Trophoblast cell (in vitro differentiated cells and primary cell): ENCODE measurements at regions not wholly inside any gene's neighbourhood (a gene's known extent, or its start where the extent isn't known, plus 50 kb on each side); places are given as distances from the start of the nearest gene placed in this dataset.

Source experiments
- DNase-seq, 2 donors: peaks; one replicate each; pipeline ENCODE4 v3.0.0-alpha.2; 2016
- H2AFZ ChIP-seq: 2 replicates; pipeline ENCODE4 v1.6.1; 2013; ENCODE audit warnings: low read length, moderate library complexity, mild to moderate bottlenecking; ENCODE audit not compliant: insufficient read depth, poor library complexity
- H2AK5ac ChIP-seq: 2 replicates; pipeline ENCODE4 v1.6.1; 2013; ENCODE audit warnings: mild to moderate bottlenecking, low read length
- H2BK120ac ChIP-seq: 2 replicates; pipeline ENCODE4 v1.6.1; 2013; ENCODE audit warnings: low read length, mild to moderate bottlenecking, moderate library complexity; ENCODE audit not compliant: insufficient read depth, poor library complexity
- H2BK12ac ChIP-seq: 2 replicates; pipeline ENCODE4 v1.6.1; 2013; ENCODE audit warnings: mild to moderate bottlenecking, low read length, moderate library complexity
- H2BK5ac ChIP-seq: 2 replicates; pipeline ENCODE4 v1.6.1; 2013; ENCODE audit warnings: low read length, low read depth, moderate library complexity, mild to moderate bottlenecking; ENCODE audit not compliant: poor library complexity
- H3K14ac ChIP-seq: 2 replicates; pipeline ENCODE4 v1.6.1; 2013; ENCODE audit warnings: mild to moderate bottlenecking, low read length
- H3K18ac ChIP-seq: 2 replicates; pipeline ENCODE4 v1.6.1; 2013; ENCODE audit warnings: mild to moderate bottlenecking, low read length
- H3K23ac ChIP-seq: 2 replicates; pipeline ENCODE4 v1.6.1; 2013; ENCODE audit warnings: low read length
- H3K27ac ChIP-seq: 2 replicates; pipeline ENCODE4 v1.5.1; 2013; ENCODE audit warnings: low read depth, mild to moderate bottlenecking, inconsistent platforms, low read length, moderate library complexity
- H3K27me3 ChIP-seq: 2 replicates; pipeline ENCODE4 v1.6.1; 2013; ENCODE audit warnings: inconsistent platforms, mild to moderate bottlenecking, low read length, moderate library complexity; ENCODE audit not compliant: insufficient read depth
- H3K36me3 ChIP-seq, 2 experiments: 1 replicate in 1 of 2; 2 replicates in 1 of 2; pipeline ENCODE4 v1.6.1; 2013; ENCODE audit warnings: low read length in 2 of 2, mild to moderate bottlenecking in 2 of 2, moderate library complexity in 1 of 2; ENCODE audit not compliant: insufficient read depth in 2 of 2, control insufficient read depth in 1 of 2
- H3K4ac ChIP-seq: 2 replicates; pipeline ENCODE4 v1.6.1; 2013; ENCODE audit warnings: low read depth, mild to moderate bottlenecking, low read length, moderate library complexity
- H3K4me1 ChIP-seq, 2 experiments: 1 replicate in 1 of 2; 2 replicates in 1 of 2; pipeline ENCODE4 v1.6.1; 2013; ENCODE audit warnings: low read length in 2 of 2, mild to moderate bottlenecking in 2 of 2, moderate library complexity in 1 of 2; ENCODE audit not compliant: insufficient read depth in 2 of 2, control insufficient read depth in 1 of 2
- H3K4me2 ChIP-seq: 2 replicates; pipeline ENCODE4 v1.6.1; 2013; ENCODE audit warnings: inconsistent platforms, mild to moderate bottlenecking, low read length, moderate library complexity
- H3K4me3 ChIP-seq: 2 replicates; pipeline ENCODE4 v1.5.1; 2013; ENCODE audit warnings: mild to moderate bottlenecking, low read depth, low read length, inconsistent platforms
- H3K79me1 ChIP-seq: one replicate; pipeline ENCODE4 v1.6.1; 2013; ENCODE audit warnings: low read length
- H3K79me2 ChIP-seq: 2 replicates; pipeline ENCODE4 v1.6.1; 2013; ENCODE audit warnings: low read length, mild to moderate bottlenecking; ENCODE audit not compliant: control insufficient read depth, insufficient read depth, poor library complexity
- H3K9ac ChIP-seq: 2 replicates; pipeline ENCODE4 v1.6.1; 2013; ENCODE audit warnings: mild to moderate bottlenecking, low read length
- H3K9me3 ChIP-seq: 2 replicates; pipeline ENCODE4 v1.6.1; 2013; ENCODE audit warnings: low read depth, mild to moderate bottlenecking, control low read depth, inconsistent platforms, low read length; ENCODE audit not compliant: insufficient read depth
- H4K12ac ChIP-seq: 2 replicates; pipeline ENCODE4 v1.6.1; 2013; ENCODE audit warnings: low read depth, mild to moderate bottlenecking, low read length, moderate library complexity
- H4K8ac ChIP-seq: 2 replicates; pipeline ENCODE4 v1.6.1; 2013; ENCODE audit warnings: low read depth, mild to moderate bottlenecking, low read length, moderate library complexity
- H4K91ac ChIP-seq: one replicate; pipeline ENCODE4 v1.6.1; 2013; ENCODE audit warnings: low read depth, mild to moderate bottlenecking, low read length, moderate library complexity
- WGBS: extraction: QIAGEN DNeasy Blood & Tissue Kit; methylation state at CpG from one replicate; pipeline ENCODE4 v1.1.7; 2013; ENCODE audit warnings: missing lambda C conversion rate; ENCODE audit not compliant: insufficient read length, insufficient coverage; ENCODE audit errors: extremely low coverage; 5-methylcytosine and 5-hydroxymethylcytosine counted together

- Histone ChIP-seq H3K4me2 (no peak overlapping the region), H3K9me3 (no peaks in the 10 kb centered on the region), H2BK5ac (no peak overlapping the region), H4K91ac (no peak overlapping the region), H3K79me2 (no peaks in the 10 kb centered on the region), H4K12ac (no peak overlapping the region), H3K79me1 (no peaks in the 10 kb centered on the region), H3K14ac (no peak overlapping the region), H3K4me3 (no peak overlapping the region), H3K4ac (no peak overlapping the region), H2BK120ac (no peak overlapping the region), H3K9ac (no peak overlapping the region), H2AFZ (no peak overlapping the region), H2AK5ac (no peak overlapping the region), H3K36me3 (no peaks in the 10 kb centered on the region), H3K18ac (no peak overlapping the region), H3K4me1 (no peaks in the 10 kb centered on the region), H3K23ac (no peak overlapping the region), H3K27me3 (no peaks in the 10 kb centered on the region), H3K27ac (no peak overlapping the region), H2BK12ac (no peak overlapping the region), H4K8ac (no peak overlapping the region)
- no peak for DNase-seq
- 100% methylated on average over 1 of the region's 2 CpGs for WGBS
These were observed 525.7 kb upstream of the CNTN5 start for GRCh38 chr11:98495016-98495415.

GRCh38 chr11:98495601-98496000 is 525.1 kb upstream of the CNTN5 start:
- no peaks in the 10 kb centered on the region for H3K79me1 ChIP-seq

GRCh38 chr11:98507208-98507607 is 513.5 kb upstream of the CNTN5 start:
- H2AK5ac ChIP-seq, result no peak overlapping the region
- no peaks in the 10 kb centered on the region for H3K36me3 ChIP-seq
- H4K91ac ChIP-seq, result no peak overlapping the region
- H3K9me3 ChIP-seq, result no peaks in the 10 kb centered on the region
- H3K4me1 ChIP-seq, result no peaks in the 10 kb centered on the region
- no peak overlapping the region for H3K14ac ChIP-seq
- no peak overlapping the region for H2AFZ ChIP-seq
- DNase-seq, result no peak
- H3K27me3 ChIP-seq, result no peaks in the 10 kb centered on the region
- no peak overlapping the region for H3K4me2 ChIP-seq
- no peak overlapping the region for H3K4ac ChIP-seq
- H2BK120ac ChIP-seq, result no peak overlapping the region
- no peaks in the 10 kb centered on the region for H3K79me1 ChIP-seq
- H3K23ac ChIP-seq, result no peak overlapping the region
- H2BK12ac ChIP-seq, result no peak overlapping the region
- no peaks in the 10 kb centered on the region for H3K79me2 ChIP-seq
- H3K9ac ChIP-seq, result no peak overlapping the region
- H3K27ac ChIP-seq, result no peak overlapping the region
- no peak overlapping the region for H4K12ac ChIP-seq
- H4K8ac ChIP-seq, result no peak overlapping the region
- H2BK5ac ChIP-seq, result no peak overlapping the region
- H3K18ac ChIP-seq, result no peak overlapping the region
- no peak overlapping the region for H3K4me3 ChIP-seq

More at GRCh38 chr11:98495601-98496000, 525.1 kb upstream of the CNTN5 start:
- H4K8ac ChIP-seq, result no peak overlapping the region
- no peak overlapping the region for H3K4ac ChIP-seq
- no peak overlapping the region for H3K9ac ChIP-seq
- H3K27ac ChIP-seq, result no peak overlapping the region
- H3K36me3 ChIP-seq, result no peaks in the 10 kb centered on the region
- no peaks in the 10 kb centered on the region for H3K4me1 ChIP-seq
- H3K27me3 ChIP-seq, result no peaks in the 10 kb centered on the region
- WGBS, result no CpG with 5 or more reads among the region's 5 CpGs
- H3K14ac ChIP-seq, result no peak overlapping the region
- no peak overlapping the region for H3K18ac ChIP-seq
- H3K4me3 ChIP-seq, result no peak overlapping the region
- H3K79me2 ChIP-seq, result no peaks in the 10 kb centered on the region
- no peak overlapping the region for H3K23ac ChIP-seq
- no peaks in the 10 kb centered on the region for H3K9me3 ChIP-seq
- no peak overlapping the region for H2AFZ ChIP-seq
- no peak overlapping the region for H2AK5ac ChIP-seq
- no peak overlapping the region for H4K91ac ChIP-seq
- no peak overlapping the region for H4K12ac ChIP-seq
- H2BK120ac ChIP-seq, result no peak overlapping the region
- H2BK5ac ChIP-seq, result no peak overlapping the region
- no peak overlapping the region for H3K4me2 ChIP-seq
- H2BK12ac ChIP-seq, result no peak overlapping the region
- DNase-seq, result no peak

- no peaks in the 10 kb centered on the region for H3K36me3 ChIP-seq
- no peaks in the 10 kb centered on the region for H3K4me1 ChIP-seq
- H3K9me3 ChIP-seq, result no peaks in the 10 kb centered on the region
- H3K4me2 ChIP-seq, result no peak overlapping the region
- no peak overlapping the region for H4K12ac ChIP-seq
- no peak overlapping the region for H2BK120ac ChIP-seq
- H3K23ac ChIP-seq, result no peak overlapping the region
- no peaks in the 10 kb centered on the region for H3K79me1 ChIP-seq
- DNase-seq, result no peak
- no peaks in the 10 kb centered on the region for H3K27me3 ChIP-seq
- H3K79me2 ChIP-seq, result no peaks in the 10 kb centered on the region
- no peak overlapping the region for H2BK12ac ChIP-seq
- no peak overlapping the region for H2AFZ ChIP-seq
- H3K9ac ChIP-seq, result no peak overlapping the region
- no peak overlapping the region for H4K91ac ChIP-seq
- H3K18ac ChIP-seq, result no peak overlapping the region
- H3K4me3 ChIP-seq, result no peak overlapping the region
- no peak overlapping the region for H2AK5ac ChIP-seq
- no peak overlapping the region for H3K27ac ChIP-seq
- no peak overlapping the region for H2BK5ac ChIP-seq
- no peak overlapping the region for H4K8ac ChIP-seq
- H3K14ac ChIP-seq, result no peak overlapping the region
- H3K4ac ChIP-seq, result no peak overlapping the region
These were observed 507.8 kb upstream of the CNTN5 start for GRCh38 chr11:98512938-98513337.

- Histone ChIP-seq H3K18ac (no peak overlapping the region), H3K79me1 (no peaks in the 10 kb centered on the region), H2BK120ac (no peak overlapping the region), H4K12ac (no peak overlapping the region), H3K79me2 (no peaks in the 10 kb centered on the region), H3K27me3 (no peaks in the 10 kb centered on the region), H3K4ac (no peak overlapping the region), H3K36me3 (no peaks in the 10 kb centered on the region), H3K27ac (no peak overlapping the region), H3K4me3 (no peak overlapping the region), H4K91ac (no peak overlapping the region), H4K8ac (no peak overlapping the region), H3K9ac (no peak overlapping the region), H2BK5ac (no peak overlapping the region), H2AK5ac (no peak overlapping the region), H3K14ac (no peak overlapping the region), H3K4me1 (no peaks in the 10 kb centered on the region), H3K4me2 (no peak overlapping the region), H2BK12ac (no peak overlapping the region), H3K9me3 (no peaks in the 10 kb centered on the region), H3K23ac (no peak overlapping the region), H2AFZ (no peak overlapping the region)
- no peak for DNase-seq
- no CpG with 5 or more reads among the region's 1 CpG for WGBS
These were observed 489.2 kb upstream of the CNTN5 start for GRCh38 chr11:98531576-98531975.
